Spleen (tissue), 11 donors: ENCODE measurements at regions not wholly inside any gene's neighbourhood (a gene's known extent, or its start where the extent isn't known, plus 50 kb on each side); places are given as distances from the start of the nearest gene placed in this dataset.
"Not testable (repeated sequence)": the region's sequence is repeated elsewhere in the genome, so short reads cannot be mapped to it uniquely, and the experiment has no call there.

Experiments used
- DNase-seq: peaks from one replicate; pipeline ENCODE4 v3.0.0-alpha.2; 2020
- H3K27ac ChIP-seq, 8 donors: fragments of 200-600 bp; sonication (generic) in 7 of 8; 1 replicate in 4 of 8; 2 replicates in 4 of 8; pipeline versions ENCODE4 v1.5.0 to v1.8.0; 2016 to 2021; ENCODE audit warnings: inconsistent platforms in 4 of 8, mild to moderate bottlenecking in 4 of 8, moderate library complexity in 1 of 8
- H3K27me3 ChIP-seq, 7 donors: fragments of 200-600 bp; sonication (generic) in 6 of 7; replicated peaks in 1 of 7; 1 replicate in 4 of 7; 2 replicates in 3 of 7; pipeline versions ENCODE4 v1.5.0 to v1.8.0; 2016 to 2021; ENCODE audit warnings: inconsistent platforms in 3 of 7, mild to moderate bottlenecking in 1 of 7
- H3K36me3 ChIP-seq, 6 donors: fragments of 200-600 bp; sonication (generic) in 5 of 6; 1 replicate in 4 of 6; 2 replicates in 2 of 6; pipeline versions ENCODE4 v1.5.0 to v1.8.0; 2016 to 2021; ENCODE audit warnings: inconsistent platforms in 2 of 6
- H3K4me1 ChIP-seq, 6 donors: fragments of 200-600 bp; sonication (generic) in 5 of 6; 1 replicate in 3 of 6; 2 replicates in 3 of 6; pipeline versions ENCODE4 v1.5.0 to v1.8.0; 2016 to 2021; ENCODE audit warnings: inconsistent platforms in 3 of 6
- H3K4me3 ChIP-seq, 8 donors: fragments of 200-600 bp; sonication (generic) in 7 of 8; 1 replicate in 4 of 8; 2 replicates in 4 of 8; pipeline versions ENCODE4 v1.5.0 to v1.8.0; 2016 to 2021; ENCODE audit warnings: inconsistent platforms in 4 of 8, mild to moderate bottlenecking in 4 of 8, moderate library complexity in 2 of 8
- H3K9me3 ChIP-seq, 8 donors: fragments of 200-600 bp; sonication (generic) in 7 of 8; 1 replicate in 4 of 8; 2 replicates in 4 of 8; pipeline versions ENCODE4 v1.5.0 to v1.8.0; 2016 to 2021; ENCODE audit warnings: inconsistent platforms in 4 of 8
- CTCF ChIP-seq, 11 experiments: fragments of 200-600 bp in 7 of 11; fragments of 450-650 bp in 4 of 11; sonication (generic) in 4 of 11; IDR thresholded peaks in 8 of 11; conservative IDR thresholded peaks in 3 of 11; 1 replicate in 7 of 11; 2 replicates in 4 of 11; pipeline versions ENCODE4 v1.4.0 to v1.8.0; 2016 to 2021; ENCODE audit warnings: antibody characterized with exemption in 11 of 11, inconsistent platforms in 4 of 11, mild to moderate bottlenecking in 1 of 11
- POLR2A ChIP-seq, 3 donors: fragments of 450-650 bp; IDR thresholded peaks; one replicate each; pipeline ENCODE4 v1.5.1; 2017; ENCODE audit warnings: antibody characterized with exemption in 3 of 3, mild to moderate bottlenecking in 1 of 3
- POLR2AphosphoS5 ChIP-seq, 3 donors: sonication (generic); formaldehyde crosslinking; IDR thresholded peaks; one replicate each; pipeline ENCODE4 v1.5.1; 2017; ENCODE audit warnings: antibody characterized with exemption in 3 of 3
- WGBS, 5 donors: extraction: QIAGEN DNeasy Blood & Tissue Kit in 3 of 5; methylation state at CpG; one replicate each; pipeline versions ENCODE4 v1.1.5 to v1.1.7; 2013 to 2018; 5-methylcytosine and 5-hydroxymethylcytosine counted together
- intact Hi-C: fragments of 100-400 bp; cut with DNase I; formaldehyde crosslinking; loops from one replicate; pipeline ENCODE4 v1.15.0; 2023; ENCODE audit warnings: low total_unique reads
- donor health status: healthy with polysubstance abuse.
- donor health status: DM: no; HTN: no; CAD: no; lungs with moderate emphysema.
- donor health status: DM: no; HTN: no; CAD: no.
- donor health status: Bipolar disorder and iron deficiency.
- donor health status: healthy.
- donor health status: DM: no; HTN: no; CAD: no.
- donor health status: DM: yes; HTN: yes; CAD: no.

- Histone ChIP-seq H3K36me3 (no peaks in the 10 kb centered on the region), H3K27ac (no peak overlapping the region), H3K27me3 (no peaks in the 10 kb centered on the region), H3K4me1 (no peaks in the 10 kb centered on the region), H3K4me3 (no peak overlapping the region), H3K9me3 (peaks cover 0 to 27% (median 9%) of the 10 kb centered on the region in 8 donors)
- DNase-seq, result no peak
- intact Hi-C loops, result no loop called here
- WGBS, 5 donors, result 88 to 98% (median 92%) methylated on average over 2 of the region's 2 CpGs
- TF ChIP-seq CTCF (IDR thresholded peaks at IDR 0.05 in 8 of 11, conservative IDR thresholded peaks at IDR 0.05 in 3 of 11) (no peak), POLR2A (IDR thresholded peaks at IDR 0.05) (no peak), POLR2AphosphoS5 (IDR thresholded peaks at IDR 0.05) (no peak)
These were observed 149.8 kb downstream of the OR4C45 start for GRCh38 chr11:50182486-50182885.

- not testable (repeated sequence) for DNase-seq, H3K27me3 ChIP-seq
- WGBS, 5 donors, result 91 to 93% (median 92%) methylated on average over 7 to 19 of the region's 19 CpGs
These were observed 150.5 kb downstream of the OR4C45 start for GRCh38 chr11:50183170-50183569.

GRCh38 chr11:50186146-50186545 is 153.5 kb downstream of the OR4C45 start:
- Histone ChIP-seq H3K27me3 (no peaks in the 10 kb centered on the region), H3K4me3 (no peak overlapping the region), H3K9me3 (peaks cover 0 to 30% (median 10%) of the 10 kb centered on the region in 8 donors), H3K27ac (no peak overlapping the region), H3K4me1 (no peaks in the 10 kb centered on the region), H3K36me3 (no peaks in the 10 kb centered on the region)
- DNase-seq, result no peak
- TF ChIP-seq POLR2A (IDR thresholded peaks at IDR 0.05) (no peak), CTCF (IDR thresholded peaks at IDR 0.05 in 8 of 11, conservative IDR thresholded peaks at IDR 0.05 in 3 of 11) (no peak), POLR2AphosphoS5 (IDR thresholded peaks at IDR 0.05) (no peak)
- intact Hi-C loops, result no loop called here
- WGBS, 5 donors, result 57 to 85% (median 73%) methylated on average over 1 of the region's 1 CpG

More at GRCh38 chr11:50183170-50183569, 150.5 kb downstream of the OR4C45 start:
- H3K9me3 ChIP-seq, result peaks cover 0 to 27% (median 9%) of the 10 kb centered on the region in 8 donors
- H3K27ac ChIP-seq, H3K36me3 ChIP-seq, intact Hi-C loops, H3K4me1 ChIP-seq, H3K4me3 ChIP-seq: not testable (repeated sequence)

GRCh38 chr11:50187220-50187619 is 154.5 kb downstream of the OR4C45 start:
- WGBS, 5 donors, result 21 to 36% (median 27%) methylated on average over 1 of the region's 1 CpG
- H3K4me3 ChIP-seq, result no peak overlapping the region
- H3K27ac ChIP-seq, result no peak overlapping the region
- no peak for DNase-seq
- H3K9me3 ChIP-seq, result peaks cover 0 to 40% (median 15%) of the 10 kb centered on the region in 8 donors
- no peak for TF ChIP-seq POLR2AphosphoS5 (IDR thresholded peaks at IDR 0.05)
- no peak for TF ChIP-seq CTCF (IDR thresholded peaks at IDR 0.05 in 8 of 11, conservative IDR thresholded peaks at IDR 0.05 in 3 of 11)
- no peak for TF ChIP-seq POLR2A (IDR thresholded peaks at IDR 0.05)
- H3K27me3 ChIP-seq, result no peaks in the 10 kb centered on the region
- intact Hi-C loops, result no loop called here
- no peaks in the 10 kb centered on the region for H3K4me1 ChIP-seq
- H3K36me3 ChIP-seq, result no peaks in the 10 kb centered on the region

GRCh38 chr11:50188040-50188439 is 155.4 kb downstream of the OR4C45 start:
- Histone ChIP-seq H3K27ac (no peak overlapping the region), H3K36me3 (no peaks in the 10 kb centered on the region), H3K4me1 (no peaks in the 10 kb centered on the region), H3K9me3 (peaks cover 0 to 41% (median 21%) of the 10 kb centered on the region in 8 donors), H3K27me3 (no peaks in the 10 kb centered on the region), H3K4me3 (no peak overlapping the region)
- TF ChIP-seq POLR2AphosphoS5 (IDR thresholded peaks at IDR 0.05) (no peak), CTCF (IDR thresholded peaks at IDR 0.05 in 8 of 11, conservative IDR thresholded peaks at IDR 0.05 in 3 of 11) (no peak), POLR2A (IDR thresholded peaks at IDR 0.05) (no peak)
- DNase-seq, result no peak
- 23 to 43% (median 33%) methylated on average over 1 of the region's 1 CpG for WGBS, 5 donors
- intact Hi-C loops, result no loop called here
